Adipose tissue (tissue), 3 donors: ENCODE measurements at regions not wholly inside any gene's neighbourhood (a gene's known extent, or its start where the extent isn't known, plus 50 kb on each side); places are given as distances from the start of the nearest gene placed in this dataset.

ENCODE experiments used
- H3K27ac ChIP-seq: one replicate; pipeline ENCODE4 v1.5.1; 2013; ENCODE audit warnings: low read depth, low read length
- WGBS, 3 donors: extraction: QIAGEN DNeasy Blood & Tissue Kit; methylation state at CpG; one replicate each; pipeline ENCODE4 v1.1.7; 2013; 5-methylcytosine and 5-hydroxymethylcytosine counted together
- donor health status: healthy with polysubstance abuse.
- donor health status: Bipolar disorder and iron deficiency.
- donor health status: healthy.

GRCh38 chr2:160882906-160883305 lies 277.3 kb upstream of the TANK start:
- no peak overlapping the region for H3K27ac ChIP-seq
- WGBS, 3 donors: 79 to 92% (median 87%) methylated on average over 3 of the region's 3 CpGs

- 77 to 88% (median 86%) methylated on average over 6 of the region's 6 CpGs for WGBS, 3 donors
- no peak overlapping the region for H3K27ac ChIP-seq
Observed at GRCh38 chr2:160884056-160884455, 276.2 kb upstream of the TANK start.

- 89 to 95% (median 91%) methylated on average over 4 of the region's 4 CpGs for WGBS, 3 donors
- no peak overlapping the region for H3K27ac ChIP-seq
Observed at GRCh38 chr2:160889439-160890170, 270.6 kb upstream of the TANK start.

GRCh38 chr2:160890667-160891352 lies 269.4 kb upstream of the TANK start:
- 79 to 90% (median 82%) methylated on average over 3 of the region's 3 CpGs for whole genome bisulfite sequencing, 3 donors
- no peak overlapping the region for H3K27ac ChIP-seq

GRCh38 chr2:160891353-160891740 lies 268.9 kb upstream of the TANK start:
- WGBS, 3 donors: 95% methylated on average over 6 of the region's 6 CpGs
- no peak overlapping the region for H3K27ac ChIP-seq

GRCh38 chr2:160892204-160892603 lies 268.0 kb upstream of the TANK start:
- H3K27ac ChIP-seq: no peak overlapping the region
- 76 to 86% (median 79%) methylated on average over 7 of the region's 7 CpGs for WGBS, 3 donors

- 75 to 80% (median 79%) methylated on average over 8 of the region's 8 CpGs for WGBS, 3 donors
- no peak overlapping the region for H3K27ac ChIP-seq
Observed at GRCh38 chr2:160893581-160893980, 266.6 kb upstream of the TANK start.

- WGBS, 3 donors: 66 to 74% (median 67%) methylated on average over 6 of the region's 6 CpGs
- no peak overlapping the region for H3K27ac ChIP-seq
Observed at GRCh38 chr2:160898581-160899307, 261.5 kb upstream of the TANK start.

GRCh38 chr2:160901613-160902012 lies 258.6 kb upstream of the TANK start:
- WGBS, 3 donors: 41 to 63% (median 52%) methylated on average over 4 of the region's 4 CpGs

GRCh38 chr2:160905862-160906261 lies 254.4 kb upstream of the TANK start:
- no peak overlapping the region for H3K27ac ChIP-seq
- WGBS, 3 donors: 84 to 91% (median 87%) methylated on average over 2 of the region's 2 CpGs

More at GRCh38 chr2:160901613-160902012, 258.6 kb upstream of the TANK start:
- H3K27ac ChIP-seq: no peak overlapping the region

GRCh38 chr2:160906878-160907277 lies 253.3 kb upstream of the TANK start:
- H3K27ac ChIP-seq: no peak overlapping the region
- WGBS, 3 donors: 56 to 95% (median 83%) methylated on average over 1 of the region's 1 CpG

- 71 to 90% (median 86%) methylated on average over 1 of the region's 1 CpG for WGBS, 3 donors
- no peak overlapping the region for H3K27ac ChIP-seq
Observed at GRCh38 chr2:160907738-160908137, 252.5 kb upstream of the TANK start.

GRCh38 chr2:160908157-160908556 lies 252.1 kb upstream of the TANK start:
- H3K27ac ChIP-seq: no peak overlapping the region
- WGBS, 3 donors: 66 to 70% (median 67%) methylated on average over 1 of the region's 1 CpG

GRCh38 chr2:160909781-160910242 lies 250.4 kb upstream of the TANK start:
- whole genome bisulfite sequencing, 3 donors: 62 to 82% (median 79%) methylated on average over 3 of the region's 3 CpGs
- H3K27ac ChIP-seq: no peak overlapping the region

- 33 to 44% (median 41%) methylated on average over 2 of the region's 2 CpGs for WGBS, 3 donors
- H3K27ac ChIP-seq: no peak overlapping the region
Observed at GRCh38 chr2:160910681-160911080, 249.5 kb upstream of the TANK start.

GRCh38 chr2:160911258-160911657 lies 249.0 kb upstream of the TANK start:
- no peak overlapping the region for H3K27ac ChIP-seq
- 74 to 81% (median 81%) methylated on average over 1 of the region's 1 CpG for WGBS, 3 donors

- 69 to 76% (median 74%) methylated on average over 2 of the region's 2 CpGs for WGBS, 3 donors
- H3K27ac ChIP-seq: no peak overlapping the region
Observed at GRCh38 chr2:160912276-160912675, 248.0 kb upstream of the TANK start.

- H3K27ac ChIP-seq: no peak overlapping the region
- 89 to 100% (median 100%) methylated on average over 1 of the region's 1 CpG for WGBS, 3 donors
Observed at GRCh38 chr2:160913323-160913722, 246.9 kb upstream of the TANK start.

GRCh38 chr2:160914217-160914616 lies 246.0 kb upstream of the TANK start:
- H3K27ac ChIP-seq: no peak overlapping the region
